ENCODE measurements at regions not wholly inside any gene's neighbourhood (a gene's known extent, or its start where the extent isn't known, plus 50 kb on each side); places are given as distances from the start of the nearest gene placed in this dataset.

- Histone ChIP-seq H3K4me3 (no peak overlapping the region), H3K27ac (no peak overlapping the region), H3K36me3 (no peaks in the 10 kb centered on the region), H3K9me3 (no peaks in the 10 kb centered on the region), H3K4me1 (peaks cover 0 to 6% (median 0%) of the 10 kb centered on the region in 3 donors), H3K27me3 (no peaks in the 10 kb centered on the region)
- 44 to 59% methylated on average over 3 of the region's 3 CpGs for WGBS, 2 donors
- intact Hi-C loops (cut with DNase I) = no loop called here
- TF ChIP-seq, protein P1, sequence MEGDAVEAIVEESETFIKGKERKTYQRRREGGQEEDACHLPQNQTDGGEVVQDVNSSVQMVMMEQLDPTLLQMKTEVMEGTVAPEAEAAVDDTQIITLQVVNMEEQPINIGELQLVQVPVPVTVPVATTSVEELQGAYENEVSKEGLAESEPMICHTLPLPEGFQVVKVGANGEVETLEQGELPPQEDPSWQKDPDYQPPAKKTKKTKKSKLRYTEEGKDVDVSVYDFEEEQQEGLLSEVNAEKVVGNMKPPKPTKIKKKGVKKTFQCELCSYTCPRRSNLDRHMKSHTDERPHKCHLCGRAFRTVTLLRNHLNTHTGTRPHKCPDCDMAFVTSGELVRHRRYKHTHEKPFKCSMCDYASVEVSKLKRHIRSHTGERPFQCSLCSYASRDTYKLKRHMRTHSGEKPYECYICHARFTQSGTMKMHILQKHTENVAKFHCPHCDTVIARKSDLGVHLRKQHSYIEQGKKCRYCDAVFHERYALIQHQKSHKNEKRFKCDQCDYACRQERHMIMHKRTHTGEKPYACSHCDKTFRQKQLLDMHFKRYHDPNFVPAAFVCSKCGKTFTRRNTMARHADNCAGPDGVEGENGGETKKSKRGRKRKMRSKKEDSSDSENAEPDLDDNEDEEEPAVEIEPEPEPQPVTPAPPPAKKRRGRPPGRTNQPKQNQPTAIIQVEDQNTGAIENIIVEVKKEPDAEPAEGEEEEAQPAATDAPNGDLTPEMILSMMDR (IDR thresholded peaks at IDR 0.05) = no peak
- no peak for TF ChIP-seq POLR2A (IDR thresholded peaks at IDR 0.05)
- DNase-seq = no peak
These were observed 295.3 kb upstream of the SOX5 start for GRCh38 chr12:24244801-24245200.

DNA sequence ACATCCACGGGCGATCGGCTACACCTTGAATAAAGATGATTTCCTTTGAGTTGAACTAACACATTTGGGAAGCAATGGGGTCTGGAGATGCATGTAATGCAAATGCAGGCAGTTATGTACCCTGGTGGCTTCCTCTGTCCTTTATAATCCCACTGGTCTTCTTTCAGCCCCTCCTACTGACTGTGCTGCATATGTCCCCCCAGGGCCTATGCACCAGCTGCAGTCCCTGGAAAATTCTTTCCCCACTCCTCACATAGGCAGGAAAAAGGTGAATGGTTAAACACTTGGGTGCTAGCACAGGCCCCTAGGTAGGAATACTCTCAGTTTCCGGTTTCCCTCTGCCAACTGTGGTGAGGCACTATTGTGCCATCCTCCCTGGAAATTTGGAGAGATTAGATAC is 294.8 kb upstream of the SOX5 start:
- no peak for TF ChIP-seq POLR2A (IDR thresholded peaks at IDR 0.05)
- TF ChIP-seq, protein P1 (IDR thresholded peaks at IDR 0.05) = no peak
- WGBS, 2 donors = 92 to 94% methylated on average over 4 of the region's 4 CpGs
- Histone ChIP-seq H3K27ac (no peak overlapping the region), H3K36me3 (no peaks in the 10 kb centered on the region), H3K4me3 (no peak overlapping the region), H3K27me3 (no peaks in the 10 kb centered on the region), H3K9me3 (no peaks in the 10 kb centered on the region), H3K4me1 (peaks cover 0 to 6% (median 0%) of the 10 kb centered on the region in 3 donors)
- no peak for DNase-seq
- intact Hi-C loops (cut with DNase I) = no loop called here

GRCh38 chr12:24240707-24241106 is 291.2 kb upstream of the SOX5 start:
- H3K36me3 ChIP-seq = no peaks in the 10 kb centered on the region
- H3K27ac ChIP-seq = no peak overlapping the region
- no peak overlapping the region for H3K4me3 ChIP-seq
- intact Hi-C loops (cut with DNase I) = no loop called here
- H3K27me3 ChIP-seq = no peaks in the 10 kb centered on the region
- WGBS, 2 donors = 92 to 100% methylated on average over 1 of the region's 1 CpG
- TF ChIP-seq, protein P1 (IDR thresholded peaks at IDR 0.05) = no peak
- TF ChIP-seq POLR2A (IDR thresholded peaks at IDR 0.05) = no peak
- no peaks in the 10 kb centered on the region for H3K9me3 ChIP-seq
- DNase-seq = no peak
- peaks cover 0 to 6% (median 0%) of the 10 kb centered on the region in 3 donors for H3K4me1 ChIP-seq

- Histone ChIP-seq H3K4me3 (no peak overlapping the region), H3K4me1 (peaks cover 0 to 21% (median 3%) of the 10 kb centered on the region in 3 donors), H3K36me3 (no peaks in the 10 kb centered on the region), H3K9me3 (no peaks in the 10 kb centered on the region), H3K27ac (no peak overlapping the region), H3K27me3 (no peaks in the 10 kb centered on the region)
- TF ChIP-seq, protein P1 (IDR thresholded peaks at IDR 0.05) = no peak
- TF ChIP-seq POLR2A (IDR thresholded peaks at IDR 0.05) = no peak
- intact Hi-C loops (cut with DNase I) = no loop called here
- DNase-seq = no peak
- 39 to 41% methylated on average over 7 of the region's 7 CpGs for WGBS, 2 donors
These were observed 284.2 kb upstream of the SOX5 start for GRCh38 chr12:24233519-24234246.

DNA sequence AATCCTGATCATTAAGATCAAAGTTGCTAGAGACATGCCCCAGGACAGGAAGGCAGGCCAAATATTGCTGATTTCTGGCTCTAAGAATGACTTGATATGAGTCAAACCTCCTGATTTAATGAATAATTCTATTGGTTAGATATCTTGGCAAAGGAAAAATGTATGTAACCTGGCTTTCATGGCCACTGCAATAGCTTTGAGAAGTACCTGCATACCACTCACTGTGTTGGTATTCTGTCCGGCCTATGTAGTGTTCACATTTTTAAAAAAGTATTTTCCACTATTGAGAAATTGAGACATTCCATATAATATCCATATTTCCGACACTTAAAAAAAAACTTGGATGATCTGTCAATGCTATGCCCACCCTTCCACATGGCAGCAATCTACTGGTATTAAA is 283.1 kb upstream of the SOX5 start:
- Histone ChIP-seq H3K27me3 (no peaks in the 10 kb centered on the region), H3K4me1 (peaks cover 0 to 30% (median 6%) of the 10 kb centered on the region in 3 donors), H3K27ac (no peak overlapping the region), H3K9me3 (no peaks in the 10 kb centered on the region), H3K36me3 (no peaks in the 10 kb centered on the region), H3K4me3 (no peak overlapping the region)
- DNase-seq = no peak
- TF ChIP-seq POLR2A (IDR thresholded peaks at IDR 0.05) = no peak
- TF ChIP-seq, protein P1 (IDR thresholded peaks at IDR 0.05) = no peak
- 64 to 70% methylated on average over 2 of the region's 2 CpGs for WGBS, 2 donors
- intact Hi-C loops (cut with DNase I) = no loop called here
